Gastroesophageal sphincter (tissue), 4 donors: ENCODE measurements at regions not wholly inside any gene's neighbourhood (a gene's known extent, or its start where the extent isn't known, plus 50 kb on each side); places are given as distances from the start of the nearest gene placed in this dataset.

ENCODE experiments used
- ATAC-seq: fragments of 150-250 bp; one replicate; pipeline ENCODE4 v1.9.1; 2016; ENCODE audit warnings: mild to moderate bottlenecking, moderate library complexity
- H3K27ac ChIP-seq, 4 donors: fragments of 200-600 bp; sonication (generic) in 3 of 4; 1 replicate in 3 of 4; 2 replicates in 1 of 4; pipeline ENCODE4 v1.5.1; 2016 to 2019
- H3K27me3 ChIP-seq: fragments of 200-600 bp; sonication (generic); one replicate; pipeline ENCODE4 v1.5.1; 2019
- H3K36me3 ChIP-seq, 2 donors: fragments of 200-600 bp; sonication (generic); one replicate each; pipeline ENCODE4 v1.5.1; 2019; ENCODE audit warnings: control low read depth in 1 of 2
- H3K4me1 ChIP-seq, 3 donors: fragments of 200-600 bp; sonication (generic); 1 replicate in 2 of 3; 2 replicates in 1 of 3; pipeline ENCODE4 v1.5.1; 2016 to 2019; ENCODE audit warnings: control low read depth in 2 of 3
- H3K4me3 ChIP-seq, 2 donors: fragments of 200-600 bp; sonication (generic); one replicate each; pipeline ENCODE4 v1.5.1; 2019; ENCODE audit warnings: mild to moderate bottlenecking in 1 of 2, moderate library complexity in 1 of 2
- H3K9me3 ChIP-seq, 3 donors: fragments of 200-600 bp; sonication (generic); one replicate each; pipeline ENCODE4 v1.5.1; 2017 to 2019; ENCODE audit warnings: control low read depth in 2 of 3
- EP300 ChIP-seq: sonication (generic); formaldehyde crosslinking; IDR thresholded peaks from one replicate; pipeline ENCODE4 v1.6.1; 2017; ENCODE audit warnings: antibody characterized with exemption, mild to moderate bottlenecking
- POLR2A ChIP-seq, 2 donors: fragments of 450-650 bp; IDR thresholded peaks; one replicate each; pipeline ENCODE4 v1.6.1; 2017; ENCODE audit warnings: antibody characterized with exemption in 2 of 2, mild to moderate bottlenecking in 2 of 2, moderate library complexity in 1 of 2
- POLR2AphosphoS5 ChIP-seq: sonication (generic); formaldehyde crosslinking; IDR thresholded peaks from one replicate; pipeline ENCODE4 v1.6.1; 2017; ENCODE audit warnings: antibody characterized with exemption
- WGBS, 2 donors: methylation state at CpG; one replicate each; pipeline ENCODE4 v1.1.5; 2018; ENCODE audit warnings: low coverage in 1 of 2; 5-methylcytosine and 5-hydroxymethylcytosine counted together
- TF ChIP-seq, protein P1 (sequence below), 4 experiments: fragments of 200-600 bp in 2 of 4; fragments of 450-650 bp in 2 of 4; sonication (generic) in 1 of 4; IDR thresholded peaks; one replicate each; pipeline ENCODE4 v1.5.1; 2017 to 2019; ENCODE audit warnings: antibody characterized with exemption in 4 of 4, mild to moderate bottlenecking in 2 of 4, moderate library complexity in 2 of 4

DNA sequence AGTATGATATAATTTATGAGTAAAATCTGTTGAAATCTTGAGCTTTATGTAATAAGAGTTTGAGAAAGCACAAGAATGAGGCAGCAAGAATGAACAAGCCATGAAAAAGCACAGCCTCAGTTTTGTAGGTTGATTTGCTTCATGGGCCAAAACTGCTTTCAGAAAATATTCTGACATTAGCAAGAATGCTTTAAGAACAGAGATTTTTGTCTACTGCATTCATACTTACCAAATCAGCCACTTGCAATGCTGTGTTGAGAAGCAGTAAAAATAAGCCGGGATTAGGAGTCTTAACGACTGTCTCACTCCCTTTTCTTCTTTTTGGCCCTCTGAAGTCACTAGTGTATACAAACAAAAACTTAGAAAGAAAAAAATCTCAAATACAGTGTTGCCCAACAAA, 114.5 kb downstream of the POSTN start:
- Histone ChIP-seq H3K4me1 (peaks cover 0 to 8% (median 0%) of the 10 kb centered on the region in 3 donors), H3K36me3 (no peaks in the 10 kb centered on the region), H3K9me3 (no peaks in the 10 kb centered on the region), H3K27ac (no peak overlapping the region), H3K4me3 (no peak overlapping the region), H3K27me3 (no peaks in the 10 kb centered on the region)
- WGBS, 2 donors, result 71 to 78% methylated on average over 2 of the region's 2 CpGs
- ATAC-seq, result no peak
- no peak for TF ChIP-seq POLR2A (IDR thresholded peaks at IDR 0.05)
- TF ChIP-seq, protein P1, sequence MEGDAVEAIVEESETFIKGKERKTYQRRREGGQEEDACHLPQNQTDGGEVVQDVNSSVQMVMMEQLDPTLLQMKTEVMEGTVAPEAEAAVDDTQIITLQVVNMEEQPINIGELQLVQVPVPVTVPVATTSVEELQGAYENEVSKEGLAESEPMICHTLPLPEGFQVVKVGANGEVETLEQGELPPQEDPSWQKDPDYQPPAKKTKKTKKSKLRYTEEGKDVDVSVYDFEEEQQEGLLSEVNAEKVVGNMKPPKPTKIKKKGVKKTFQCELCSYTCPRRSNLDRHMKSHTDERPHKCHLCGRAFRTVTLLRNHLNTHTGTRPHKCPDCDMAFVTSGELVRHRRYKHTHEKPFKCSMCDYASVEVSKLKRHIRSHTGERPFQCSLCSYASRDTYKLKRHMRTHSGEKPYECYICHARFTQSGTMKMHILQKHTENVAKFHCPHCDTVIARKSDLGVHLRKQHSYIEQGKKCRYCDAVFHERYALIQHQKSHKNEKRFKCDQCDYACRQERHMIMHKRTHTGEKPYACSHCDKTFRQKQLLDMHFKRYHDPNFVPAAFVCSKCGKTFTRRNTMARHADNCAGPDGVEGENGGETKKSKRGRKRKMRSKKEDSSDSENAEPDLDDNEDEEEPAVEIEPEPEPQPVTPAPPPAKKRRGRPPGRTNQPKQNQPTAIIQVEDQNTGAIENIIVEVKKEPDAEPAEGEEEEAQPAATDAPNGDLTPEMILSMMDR (IDR thresholded peaks at IDR 0.05), result no peak
- TF ChIP-seq EP300, result no peak

DNA sequence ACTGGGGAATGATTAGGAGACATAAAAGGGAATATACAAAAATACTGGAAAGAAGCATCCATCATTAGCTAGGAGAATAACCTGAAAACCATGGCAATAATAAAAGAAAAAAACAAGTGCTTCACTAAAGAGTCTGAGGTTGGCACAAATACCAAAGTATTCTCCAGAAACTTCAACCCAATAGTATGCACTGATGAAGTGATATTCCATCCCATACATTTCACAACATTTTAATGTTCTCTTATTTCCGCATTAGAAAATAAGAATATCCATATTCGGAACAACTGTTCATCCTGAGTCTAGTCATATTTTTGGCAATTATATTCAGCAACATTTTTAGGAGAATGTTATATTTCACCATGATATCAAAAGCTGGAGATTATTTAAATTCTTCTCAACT, 116.2 kb downstream of the POSTN start:
- Histone ChIP-seq H3K4me3 (no peak overlapping the region), H3K4me1 (peaks cover 0 to 8% (median 0%) of the 10 kb centered on the region in 3 donors), H3K27ac (no peak overlapping the region), H3K36me3 (no peaks in the 10 kb centered on the region), H3K9me3 (no peaks in the 10 kb centered on the region), H3K27me3 (no peaks in the 10 kb centered on the region)
- WGBS, 2 donors, result 85 to 93% methylated on average over 2 of the region's 2 CpGs
- TF ChIP-seq POLR2AphosphoS5 (no peak), EP300 (no peak), POLR2A (IDR thresholded peaks at IDR 0.05) (no peak)
- TF ChIP-seq, protein P1 (IDR thresholded peaks at IDR 0.05), result no peak
- ATAC-seq, result no peak

DNA sequence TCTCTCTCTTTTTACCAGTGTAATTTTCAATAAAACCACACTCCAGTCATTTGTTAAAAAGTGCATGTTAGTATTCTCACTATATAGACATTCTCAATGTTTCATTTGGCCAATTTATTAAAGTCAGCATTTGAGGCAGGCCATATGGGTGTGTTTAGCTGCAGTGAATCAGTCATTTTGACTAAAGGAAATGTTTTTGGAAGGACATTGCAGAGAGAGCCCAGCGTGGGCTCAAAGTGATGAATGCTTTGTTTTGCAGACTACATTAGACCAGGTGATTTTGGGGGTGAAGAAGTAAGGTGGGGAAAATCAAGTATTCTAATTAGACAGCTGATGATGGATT, 116.7 kb downstream of the POSTN start:
- H3K4me3 ChIP-seq, result no peak overlapping the region
- no peak for ATAC-seq
- H3K27ac ChIP-seq, result no peak overlapping the region
- no peaks in the 10 kb centered on the region for H3K27me3 ChIP-seq
- H3K4me1 ChIP-seq, result peaks cover 0 to 8% (median 0%) of the 10 kb centered on the region in 3 donors
- no peaks in the 10 kb centered on the region for H3K9me3 ChIP-seq
- H3K36me3 ChIP-seq, result no peaks in the 10 kb centered on the region
- 22 to 50% methylated on average over 1 of the region's 1 CpG for WGBS, 2 donors
- TF ChIP-seq, protein P1 (IDR thresholded peaks at IDR 0.05), result no peak
- TF ChIP-seq EP300 (no peak), POLR2A (IDR thresholded peaks at IDR 0.05) (no peak), POLR2AphosphoS5 (no peak)

DNA sequence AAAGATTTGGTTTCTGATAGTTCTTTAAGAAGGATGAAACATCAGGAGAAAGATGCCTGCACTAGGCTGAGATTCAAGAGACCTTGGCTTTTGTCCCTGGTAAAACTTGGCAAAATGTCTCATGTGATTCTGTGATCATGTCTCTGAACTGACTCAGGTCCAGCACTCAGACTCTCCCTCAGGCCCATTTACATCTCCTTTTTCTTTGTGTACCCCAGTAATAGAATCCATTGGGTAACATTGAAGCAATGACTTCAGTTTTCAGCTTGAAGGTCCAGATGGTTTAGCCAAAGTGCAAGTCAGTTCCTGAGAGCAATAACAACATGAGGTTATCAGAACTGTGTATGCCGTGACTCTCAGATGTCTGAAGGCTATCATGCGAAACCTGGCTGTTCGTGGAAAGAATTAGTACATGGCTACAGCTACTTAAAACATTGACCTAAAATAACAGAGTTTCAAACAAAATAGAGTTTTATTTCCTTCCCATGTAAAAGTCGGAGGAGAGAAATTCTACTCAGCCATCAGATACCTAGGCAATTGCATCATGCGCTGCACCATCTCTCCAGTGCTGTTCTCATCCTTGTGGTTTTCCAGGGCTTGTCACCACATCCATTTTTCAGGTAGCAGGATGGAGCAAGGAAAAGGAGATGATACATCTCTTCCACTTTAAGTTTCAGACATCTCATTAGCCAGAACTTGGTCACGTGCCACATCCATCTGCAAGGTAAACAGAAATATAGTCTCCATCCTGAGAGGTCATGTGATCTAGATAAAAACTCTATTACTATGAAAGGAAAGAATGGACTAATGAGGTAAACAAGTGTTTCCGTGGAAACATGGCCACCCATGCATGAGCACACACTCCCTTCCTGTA, 117.3 kb downstream of the POSTN start:
- no peak for TF ChIP-seq POLR2A (IDR thresholded peaks at IDR 0.05)
- TF ChIP-seq, protein P1 (IDR thresholded peaks at IDR 0.05), result no peak
- TF ChIP-seq POLR2AphosphoS5, result no peak
- TF ChIP-seq EP300, result no peak
- Histone ChIP-seq H3K36me3 (no peaks in the 10 kb centered on the region), H3K9me3 (no peaks in the 10 kb centered on the region), H3K4me1 (peaks cover 0 to 8% (median 0%) of the 10 kb centered on the region in 3 donors), H3K27me3 (no peaks in the 10 kb centered on the region), H3K4me3 (no peak overlapping the region), H3K27ac (no peak overlapping the region)
- no peak for ATAC-seq
- 54 to 67% methylated on average over 5 to 7 of the region's 7 CpGs for WGBS, 2 donors

DNA sequence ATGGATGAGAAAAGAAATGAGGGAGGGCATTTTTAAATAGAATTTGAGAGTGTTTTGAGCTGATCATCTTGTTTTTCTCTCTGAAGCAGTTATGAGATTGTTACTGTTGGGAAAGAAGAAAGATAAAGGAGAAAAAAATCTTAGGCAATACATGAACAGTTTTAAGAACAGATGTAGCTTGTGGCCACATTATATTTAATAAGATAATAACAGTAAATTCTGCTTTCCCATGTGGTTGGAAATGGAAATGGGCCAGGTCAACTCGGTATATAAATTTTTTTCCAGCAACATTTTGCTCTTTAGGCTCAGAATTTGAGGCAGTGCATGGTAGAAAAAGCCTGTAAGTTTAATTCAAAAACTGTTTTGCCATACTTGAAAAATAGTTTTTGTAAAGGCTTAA, 118.7 kb downstream of the POSTN start:
- Histone ChIP-seq H3K9me3 (no peaks in the 10 kb centered on the region), H3K27ac (no peak overlapping the region), H3K27me3 (no peaks in the 10 kb centered on the region), H3K4me3 (no peak overlapping the region), H3K4me1 (peaks cover 0 to 8% (median 0%) of the 10 kb centered on the region in 3 donors), H3K36me3 (no peaks in the 10 kb centered on the region)
- no peak for ATAC-seq
- TF ChIP-seq, protein P1 (IDR thresholded peaks at IDR 0.05), result no peak
- TF ChIP-seq EP300 (no peak), POLR2AphosphoS5 (no peak), POLR2A (IDR thresholded peaks at IDR 0.05) (no peak)
- 43 to 50% methylated on average over 1 of the region's 1 CpG for WGBS, 2 donors
